HG03571 (cell line): ENCODE measurements at regions not wholly inside any gene's neighbourhood (a gene's known extent, or its start where the extent isn't known, plus 50 kb on each side); places are given as distances from the start of the nearest gene placed in this dataset.

Source experiments
- ATAC-seq: cut with Tn5 transposase; IDR thresholded peaks from one replicate; pipeline ENCODE4 v1.9.1; 2021; ENCODE audit not compliant: unreplicated experiment

DNA sequence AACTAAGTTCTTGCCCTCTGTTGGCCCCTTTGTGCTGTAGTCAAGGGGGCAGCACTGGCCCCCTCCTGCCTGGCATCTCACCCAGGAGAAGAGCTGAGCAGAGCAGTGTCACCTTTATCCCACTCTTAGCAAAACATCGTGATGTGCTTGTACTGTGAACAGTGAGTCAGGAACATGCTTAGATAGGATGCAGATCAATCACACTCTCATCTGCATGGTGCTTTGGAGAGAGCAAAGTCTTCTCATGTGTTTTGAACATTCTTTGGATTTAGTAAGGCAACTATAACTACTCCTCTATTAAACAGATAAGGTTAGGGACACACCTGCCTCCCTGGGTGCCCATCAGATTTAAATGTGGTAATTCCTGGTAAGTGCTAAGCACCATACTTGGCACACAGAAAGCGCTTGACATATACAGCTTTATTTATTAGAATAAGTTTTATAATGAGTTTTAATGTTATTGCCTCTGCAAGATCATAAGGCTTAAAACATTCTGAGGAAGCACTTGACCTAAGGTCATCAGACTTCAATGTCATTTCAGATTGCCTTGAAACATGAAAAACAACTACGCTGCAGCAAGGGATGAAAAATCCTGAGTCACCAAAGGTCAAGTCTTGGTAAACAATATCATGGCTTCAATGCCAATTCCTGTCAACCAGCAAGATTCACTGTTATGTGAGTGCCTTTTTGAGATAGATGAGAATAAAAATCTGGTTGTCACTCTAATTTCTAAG is 82.4 kb upstream of the IRS2 start:
- no peak for ATAC-seq

DNA sequence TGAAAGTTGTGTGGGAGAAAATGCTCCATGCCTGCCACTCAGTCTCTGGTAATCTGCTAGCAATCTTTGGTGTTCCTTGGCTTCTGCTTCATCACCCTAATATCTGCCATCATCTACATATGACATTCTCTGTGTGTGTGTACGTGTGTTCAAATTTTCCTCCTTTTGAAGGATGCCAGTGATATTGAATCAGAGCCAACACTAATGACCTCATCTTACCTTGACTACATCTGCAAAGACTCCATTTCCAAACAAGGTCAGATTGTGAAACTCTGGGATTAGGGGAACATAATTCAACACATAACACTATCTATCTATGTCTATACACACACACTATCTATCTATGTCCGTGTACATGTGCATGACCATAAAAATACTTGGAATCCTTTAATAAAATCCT is 81.4 kb upstream of the IRS2 start:
- no peak for ATAC-seq

DNA sequence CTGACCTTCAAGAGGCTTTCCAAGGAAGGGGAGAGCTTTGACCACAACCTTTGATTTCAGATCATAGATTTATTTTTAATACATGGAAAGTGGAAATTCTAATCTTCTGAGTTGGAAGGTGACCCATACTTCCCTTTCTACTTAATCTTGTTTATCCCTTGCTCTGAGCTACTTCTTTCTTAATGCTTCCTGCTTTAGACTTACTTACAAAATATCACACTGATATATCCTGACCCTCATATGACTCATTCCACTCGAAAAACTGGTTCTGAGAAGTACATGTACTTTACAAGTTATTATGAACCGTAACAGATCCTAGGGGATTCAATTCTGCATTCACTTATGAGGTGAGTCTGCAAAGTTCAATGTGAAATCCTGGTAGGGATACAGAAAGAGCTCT is 76.2 kb upstream of the IRS2 start:
- no peak for ATAC-seq

DNA sequence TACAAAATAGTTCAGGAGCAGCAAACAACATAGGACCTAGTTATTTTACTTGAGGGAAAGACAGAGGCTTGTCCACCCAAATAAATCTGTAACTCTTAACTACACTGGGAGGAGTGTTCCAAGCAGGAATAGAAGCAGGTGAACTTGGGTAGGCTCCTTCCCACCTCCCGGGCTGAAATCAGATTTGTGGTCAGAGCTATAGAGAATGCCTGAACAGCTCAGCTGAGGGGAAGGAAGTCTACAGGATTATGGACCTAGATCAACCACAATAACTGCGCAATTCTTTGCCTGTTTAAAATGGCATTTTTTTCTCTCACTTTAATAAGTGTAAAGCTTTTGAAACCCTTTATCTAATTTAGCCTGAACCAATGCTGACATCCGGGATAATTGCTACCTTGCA is 73.5 kb upstream of the IRS2 start:
- no peak for ATAC-seq

DNA sequence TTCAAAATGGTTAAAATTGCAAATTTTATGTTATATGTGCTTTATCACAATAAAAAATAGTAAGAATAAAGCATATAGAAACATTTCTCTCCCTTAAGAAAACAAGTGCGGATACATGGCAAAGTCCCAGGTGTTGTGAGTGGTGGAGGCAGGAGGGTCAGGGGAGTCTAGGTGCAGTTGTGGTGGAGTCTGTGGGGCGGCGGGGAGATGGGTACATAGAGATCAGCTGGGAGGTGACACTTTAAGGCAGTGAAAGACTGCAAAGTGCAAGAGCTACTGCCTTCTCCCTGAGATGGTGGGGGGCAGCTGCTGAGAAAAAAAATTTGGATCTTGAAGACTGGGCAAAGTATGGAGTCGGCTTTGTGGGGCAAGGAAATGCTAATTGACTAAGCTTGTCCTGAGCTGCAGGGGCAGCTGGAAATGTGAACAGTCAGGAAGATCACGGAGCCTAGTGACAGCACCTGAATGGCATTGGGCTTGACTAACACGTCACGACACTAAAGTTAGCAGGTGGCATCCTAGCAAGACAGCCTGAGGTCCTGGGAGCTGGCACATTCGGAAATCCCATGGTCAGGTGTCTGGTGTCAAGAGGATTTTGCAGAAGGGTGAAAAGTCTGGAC is 72.9 kb upstream of the IRS2 start:
- ATAC-seq: no peak

DNA sequence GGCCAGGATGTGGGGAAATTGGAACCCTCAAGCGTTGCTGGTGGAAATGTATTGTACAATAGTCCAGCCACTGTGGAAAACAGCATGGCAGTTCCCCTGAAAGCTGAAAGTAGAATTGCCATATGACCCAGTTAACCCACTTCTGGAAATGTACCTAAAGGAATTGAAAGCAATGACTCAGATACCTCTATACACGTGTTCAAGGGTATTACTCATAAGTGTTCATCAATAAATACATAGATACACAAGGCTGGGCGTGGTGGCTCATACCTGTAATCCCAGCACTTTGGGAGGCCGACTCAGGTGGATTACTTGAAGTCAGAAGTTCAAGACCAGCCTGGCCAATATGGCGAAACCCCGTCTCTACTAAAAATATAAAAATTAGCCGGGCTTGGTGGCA is 71.9 kb upstream of the IRS2 start:
- no peak for ATAC-seq

DNA sequence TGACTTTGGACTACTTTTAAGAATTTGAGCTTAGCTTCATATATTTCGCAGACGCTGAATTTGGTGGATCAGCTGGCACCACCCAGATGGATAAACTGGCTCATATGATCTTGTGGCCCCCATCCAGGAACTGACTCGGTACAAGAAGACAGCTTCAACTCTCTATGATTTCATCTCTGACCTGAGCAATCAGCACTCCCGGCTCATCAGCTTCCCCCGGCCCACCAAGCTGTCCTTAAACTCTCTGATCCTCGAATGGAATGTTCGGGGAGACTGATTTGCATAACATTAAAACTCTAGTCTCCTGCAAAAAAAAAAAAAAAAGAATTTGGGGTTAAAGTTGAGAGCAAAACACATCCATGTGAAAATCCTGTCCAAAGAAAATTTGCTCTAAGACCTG is 71.4 kb upstream of the IRS2 start:
- ATAC-seq: no peak

DNA sequence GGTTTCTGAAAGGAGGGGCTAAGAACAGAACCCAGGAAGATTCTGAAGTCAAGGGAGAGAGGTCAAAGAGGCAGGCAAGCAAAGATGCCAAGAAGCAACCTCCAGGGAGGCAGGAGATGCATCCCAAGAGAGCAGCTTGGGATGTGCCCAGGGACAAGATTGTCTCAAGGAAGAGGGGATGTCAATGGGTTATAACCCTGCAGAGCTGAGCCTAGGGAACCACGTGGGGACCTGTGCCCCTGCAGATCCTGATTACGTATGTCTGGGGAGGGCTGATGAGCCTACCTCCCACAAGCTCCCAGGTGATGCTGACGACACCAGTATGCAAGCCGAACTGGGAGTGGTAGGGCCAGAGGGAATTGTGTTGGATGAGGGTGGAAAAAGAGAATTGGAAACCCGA is 70.9 kb upstream of the IRS2 start:
- ATAC-seq: no peak

DNA sequence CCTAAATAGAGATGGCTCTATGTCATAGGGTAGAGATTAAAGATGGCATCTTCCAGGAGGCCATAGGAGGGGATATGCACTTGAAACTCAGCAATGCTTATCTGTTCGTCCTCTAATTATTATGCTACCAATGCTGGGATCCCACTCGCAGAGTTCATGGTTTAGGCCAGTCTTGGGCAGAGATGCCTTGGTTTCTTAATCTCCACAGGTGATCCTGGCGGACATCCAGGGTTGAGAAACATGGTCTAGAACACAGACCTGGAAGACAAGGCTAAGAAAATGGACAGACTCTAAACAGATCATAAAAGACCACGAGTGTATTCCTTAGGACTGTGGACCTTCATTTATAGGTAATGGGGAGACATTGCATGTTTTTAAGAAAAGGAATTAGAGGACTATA is 70.0 kb upstream of the IRS2 start:
- no peak for ATAC-seq

DNA sequence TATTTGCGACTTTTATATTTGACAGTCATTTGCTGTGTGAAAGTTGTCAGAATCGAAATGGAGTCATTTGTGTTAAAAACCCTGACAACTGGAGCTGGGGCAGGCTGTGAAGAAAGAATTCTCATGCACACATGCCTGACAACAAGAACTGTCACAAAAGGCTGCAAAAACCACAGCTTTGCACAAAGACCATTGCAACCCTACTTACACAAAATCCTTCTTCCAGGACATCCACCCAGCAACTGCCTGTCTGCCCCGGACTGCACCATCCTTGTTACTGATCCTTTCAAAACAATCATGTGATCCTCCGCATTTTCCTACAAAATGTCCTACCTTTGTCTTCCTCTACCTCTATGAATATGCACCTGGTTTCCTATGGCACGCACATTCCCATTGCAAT is 66.8 kb upstream of the IRS2 start:
- ATAC-seq: no peak

DNA sequence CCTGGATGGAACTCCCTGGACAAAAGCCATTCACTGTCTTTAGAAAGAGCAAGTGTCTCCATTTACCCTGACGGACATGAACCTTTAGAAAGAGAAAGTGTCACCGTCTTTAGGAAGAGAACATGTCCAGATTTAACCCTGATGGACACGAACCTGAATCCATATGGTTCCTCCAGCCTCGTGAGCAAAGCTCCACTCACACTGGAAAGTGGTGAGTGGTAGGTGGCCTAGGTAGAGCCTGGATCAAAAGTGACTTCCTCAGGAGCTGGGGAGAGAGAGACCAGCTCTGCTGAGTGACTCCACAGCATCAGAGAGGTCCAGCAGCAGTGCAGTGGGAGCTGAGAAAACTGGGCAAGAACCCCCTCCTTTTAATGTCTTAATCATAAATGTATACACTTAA is 59.8 kb upstream of the IRS2 start:
- no peak for ATAC-seq

DNA sequence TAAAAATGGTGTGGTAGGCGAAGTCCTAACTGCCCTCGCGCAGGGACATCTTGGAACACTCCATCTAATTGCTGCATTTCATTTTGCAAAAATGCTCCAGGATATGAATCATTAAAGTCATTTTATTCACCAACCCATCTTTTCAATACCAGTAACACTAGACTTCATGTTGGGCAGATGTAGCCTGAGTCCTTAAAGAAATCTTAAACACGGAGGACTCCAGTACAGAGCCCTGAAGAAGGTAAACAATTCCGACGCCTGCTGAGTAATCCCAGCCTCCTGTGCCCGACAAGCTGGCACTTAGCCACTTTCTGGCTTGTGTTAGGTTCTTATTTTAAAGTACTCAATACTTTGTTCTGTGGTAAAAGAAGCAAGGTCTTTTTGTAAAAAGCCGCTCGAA is 58.0 kb upstream of the IRS2 start:
- ATAC-seq: no peak

DNA sequence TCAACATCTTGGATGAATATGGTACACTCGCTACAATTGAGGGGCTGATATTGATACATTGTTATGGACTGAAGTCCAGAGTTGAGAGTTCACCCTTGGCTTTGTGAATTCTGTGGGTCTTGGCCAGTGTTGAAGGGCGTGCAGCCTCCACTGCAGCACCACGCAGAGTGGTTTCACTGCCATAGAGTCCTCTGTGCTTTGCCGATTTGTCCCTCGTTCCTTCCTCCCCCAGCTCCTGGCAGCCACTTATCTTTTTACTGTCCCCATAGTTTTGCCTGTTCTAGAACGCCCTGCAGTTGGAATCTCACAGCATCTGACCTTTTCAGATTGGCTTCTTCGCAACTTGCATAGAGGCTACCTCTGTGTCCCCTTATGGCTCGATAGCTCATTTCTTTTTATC is 57.3 kb upstream of the IRS2 start:
- no peak for ATAC-seq

DNA sequence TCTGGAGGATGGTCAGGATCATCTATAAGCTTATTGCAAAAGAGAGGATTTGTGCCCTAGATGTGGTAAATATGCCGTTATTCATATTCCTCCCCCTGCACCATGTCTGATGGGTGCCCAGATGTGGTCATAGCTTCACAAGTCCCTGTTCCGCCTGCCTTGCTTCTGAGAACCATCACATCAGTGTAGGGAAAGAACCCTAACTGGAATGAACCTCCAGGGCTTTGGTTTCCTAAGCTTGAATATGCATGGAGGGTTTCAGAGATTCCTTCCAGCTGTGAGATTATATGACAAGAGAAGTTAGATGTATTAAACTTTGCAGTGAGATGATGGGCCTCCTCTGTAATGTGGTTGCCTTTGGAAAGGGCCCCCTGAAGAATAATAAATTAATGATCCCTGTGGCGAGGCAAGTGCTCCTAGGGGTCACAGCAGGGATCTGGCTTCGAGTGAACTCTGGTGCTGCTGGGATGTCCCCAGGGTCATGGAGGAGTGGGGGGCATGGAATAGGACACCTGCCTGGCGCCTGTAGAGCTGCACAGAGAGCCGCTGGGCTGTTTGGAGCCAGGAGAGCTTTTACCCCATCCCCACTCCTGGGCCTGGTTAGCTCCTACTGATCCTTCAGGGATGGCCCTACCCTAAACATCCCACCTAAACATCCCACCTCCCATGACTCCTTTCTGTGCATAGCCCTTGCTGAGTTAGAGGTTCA is 56.0 kb upstream of the IRS2 start:
- ATAC-seq: no peak

DNA sequence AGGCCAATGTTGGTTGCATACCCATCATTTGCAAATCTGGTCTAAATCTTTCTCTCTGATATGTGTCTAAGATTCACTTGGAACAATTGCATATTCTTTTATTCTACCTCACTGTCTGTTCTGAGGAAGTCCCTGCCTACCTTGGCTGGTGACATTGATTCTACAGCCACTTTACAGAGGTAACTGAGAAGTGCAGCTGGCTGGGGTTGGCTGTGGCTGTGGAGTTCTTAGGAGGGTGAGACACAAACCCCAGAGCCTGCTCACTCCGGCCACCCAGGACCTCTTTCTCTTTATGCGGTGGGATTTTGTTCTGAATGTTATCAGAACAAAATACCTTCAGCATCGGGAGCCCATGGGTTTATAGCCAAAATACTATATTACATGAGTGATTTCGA is 54.5 kb upstream of the IRS2 start:
- ATAC-seq: no peak

DNA sequence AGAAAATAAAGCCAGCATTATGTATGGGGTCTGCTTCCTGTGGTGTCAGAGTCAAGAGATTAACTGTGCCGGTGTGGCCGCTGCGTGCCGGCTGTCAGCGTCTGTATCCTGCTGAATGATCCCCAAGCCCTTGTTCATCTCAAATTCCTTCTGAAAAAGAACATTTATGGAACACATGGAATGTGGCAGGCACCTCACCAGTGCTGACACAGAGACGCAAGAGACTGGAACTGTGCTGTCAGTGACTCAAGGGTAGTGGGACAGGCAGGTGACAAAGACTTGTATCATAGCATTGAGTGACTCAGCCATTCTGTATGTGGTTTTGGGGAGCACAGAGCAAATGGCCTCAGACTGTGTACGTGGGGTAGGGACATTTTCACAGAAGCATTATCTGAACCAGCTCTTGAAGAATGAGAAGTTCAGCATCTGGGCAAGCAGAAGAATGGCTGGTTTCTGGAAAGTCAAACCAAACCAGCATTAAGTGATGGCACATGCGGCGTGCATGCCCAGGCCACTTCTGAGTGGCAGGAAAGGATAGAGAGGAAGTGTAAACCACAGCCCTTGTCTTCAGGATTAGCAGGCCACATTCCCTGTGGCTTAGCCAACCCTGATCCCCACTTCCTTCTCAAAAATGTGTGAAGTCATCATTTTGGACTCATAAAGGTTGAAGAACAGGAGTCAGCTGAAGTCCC is 54.0 kb upstream of the IRS2 start:
- ATAC-seq: no peak

DNA sequence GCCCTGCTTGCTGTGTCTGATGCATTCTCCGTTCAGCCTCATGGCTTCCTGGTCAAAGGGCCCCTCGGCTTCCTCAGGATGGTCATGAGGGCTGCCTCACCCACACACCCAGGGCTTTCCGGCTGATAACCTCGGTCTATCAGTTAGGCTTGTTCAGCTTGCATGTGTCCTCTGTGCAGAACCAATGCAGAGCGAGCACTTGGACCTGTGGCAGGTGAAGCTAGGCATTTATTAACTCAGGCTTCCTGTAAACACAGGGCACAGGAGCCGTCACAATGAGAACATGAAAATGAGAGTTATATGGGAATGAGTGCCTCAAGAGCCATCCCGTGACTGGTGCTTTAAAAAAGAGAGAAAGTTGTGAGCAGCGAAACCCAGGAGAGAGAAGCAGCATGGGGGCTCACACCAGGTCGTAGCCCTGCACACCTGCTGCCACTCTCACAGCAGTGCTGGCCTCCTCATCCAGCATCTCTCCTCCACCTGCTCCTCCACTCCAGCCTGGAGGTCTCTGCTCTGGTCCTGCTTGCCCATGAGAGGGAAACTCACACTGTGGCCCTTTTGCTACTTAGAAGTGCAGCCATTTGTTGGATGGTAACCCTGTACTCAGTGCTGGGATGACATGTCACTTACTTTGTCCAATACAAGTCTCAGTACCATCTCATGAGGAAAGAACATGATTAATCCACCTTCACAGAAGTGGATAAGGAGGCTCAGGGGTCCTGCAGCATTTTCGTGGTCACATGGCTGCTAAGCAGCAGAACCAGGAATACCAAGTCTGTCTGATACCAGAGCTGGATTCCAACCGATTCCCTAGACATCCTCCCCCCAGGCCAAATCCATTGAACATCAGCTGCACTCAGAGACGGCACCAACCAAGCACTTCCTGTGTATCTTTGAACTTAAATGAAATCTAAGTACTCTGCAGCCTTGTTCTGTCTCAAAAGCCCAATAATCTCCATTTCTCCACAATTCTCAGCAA is 50.5 kb upstream of the IRS2 start:
- peak; percentile 84 for ATAC-seq
